A549 (cell line): ENCODE measurements at regions not wholly inside any gene's neighbourhood (a gene's known extent, or its start where the extent isn't known, plus 50 kb on each side); places are given as distances from the start of the nearest gene placed in this dataset.

ENCODE experiments used
- ATAC-seq, 2 experiments: fragments of 200-7000 bp in 1 of 2; fragments of >200 bp in 1 of 2; cut with Nextera tagmentation in 1 of 2; cut with Tn5 transposase in 1 of 2; 3 replicates each; pipeline versions ENCODE4 v1.8.0 to v1.9.1; 2018 to 2020; ENCODE audit warnings: mild to moderate bottlenecking in 1 of 2, moderate library complexity in 1 of 2
- CTCF ChIA-PET: fragments of 300-600 bp; sonication (Branson Sonifier 250); formaldehyde crosslinking; extraction: SDS; loops from one replicate; lab custom pipeline; 2021; ENCODE audit warnings: antibody characterized with exemption, inconsistent platforms; lab: Yijun Ruan, JAX
- POLR2A ChIA-PET: fragments of 350-600 bp; formaldehyde crosslinking; extraction: SDS; loops from one replicate; lab custom pipeline; 2021; ENCODE audit warnings: antibody characterized with exemption, inconsistent platforms; lab: Yijun Ruan, JAX
- DNase-seq, 2 experiments: peaks; one replicate each; pipeline versions ENCODE4 v3.0.0 to v3.0.0-alpha.2; 2011 to 2016; ENCODE audit warnings: low read depth in 1 of 2, low spot score in 1 of 2
- FAIRE-seq: peaks from 2 replicates; lab custom pipeline; 2011; peaks lifted over from hg19 to GRCh38; lab: Jason Lieb, UNC
- H3K27ac ChIP-seq, 2 experiments: fragments of >200 bp; sonication (Bioruptor Twin); formaldehyde crosslinking; 3 replicates each; pipeline ENCODE4 v1.5.1; 2016 to 2017
- H3K4me1 ChIP-seq: fragments of >200 bp; sonication (Bioruptor Twin); formaldehyde crosslinking; 3 replicates; pipeline ENCODE4 v1.6.1; 2016
- H3K4me2 ChIP-seq: fragments of >200 bp; sonication (Bioruptor Twin); formaldehyde crosslinking; 3 replicates; pipeline ENCODE4 v1.6.1; 2016
- H3K4me3 ChIP-seq: fragments of >200 bp; sonication (Bioruptor Twin); formaldehyde crosslinking; 3 replicates; pipeline ENCODE4 v1.5.1; 2016
- H3K9me3 ChIP-seq: fragments of >200 bp; sonication (Bioruptor Twin); formaldehyde crosslinking; 3 replicates; pipeline ENCODE4 v1.6.1; 2016
- BHLHE40 ChIP-seq: IDR thresholded peaks from 2 replicates; pipeline ENCODE4 v1.6.1; 2012; ENCODE audit warnings: low read depth, low read length, inconsistent platforms
- CBX2 ChIP-seq: fragments of 200-600 bp; sonication (generic); IDR thresholded peaks from 2 replicates; pipeline ENCODE4 v1.6.1; 2016; ENCODE audit warnings: low read depth, mild to moderate bottlenecking, borderline replicate concordance
- CBX8 ChIP-seq: fragments of 200-600 bp; sonication (generic); IDR thresholded peaks from 2 replicates; pipeline ENCODE4 v1.6.1; 2016
- CEBPB ChIP-seq, 2 experiments: fragments of >200 bp in 1 of 2; sonication (Bioruptor Twin) in 1 of 2; formaldehyde crosslinking in 1 of 2; IDR thresholded peaks; 2 replicates each; pipeline ENCODE4 v1.6.1; 2012 to 2016
- CHD2 ChIP-seq: fragments of 150-350 bp; IDR thresholded peaks from 2 replicates; pipeline ENCODE4 v1.6.1; 2014; ENCODE audit warnings: low read length; ENCODE audit not compliant: partially characterized antibody
- EHF ChIP-seq: fragments of 250-450 bp; sonication (Bioruptor Pico); IDR thresholded peaks from 2 replicates; pipeline ENCODE4 v1.5.0; 2020; ENCODE audit warnings: mild to moderate bottlenecking
- ESRRA ChIP-seq: fragments of 150-350 bp; IDR thresholded peaks from 2 replicates; pipeline ENCODE4 v1.6.1; 2014; ENCODE audit warnings: mild to moderate bottlenecking, low read length, borderline replicate concordance
- GATA3 ChIP-seq: IDR thresholded peaks from 2 replicates; pipeline ENCODE4 v1.6.1; 2012; ENCODE audit warnings: borderline replicate concordance
- HDAC2 ChIP-seq: fragments of 200-600 bp; sonication (generic); IDR thresholded peaks from 2 replicates; pipeline ENCODE4 v1.6.1; 2016
- HEYL ChIP-seq: fragments of 250-450 bp; sonication (Bioruptor Pico); IDR thresholded peaks from 2 replicates; pipeline ENCODE4 v1.8.0; 2021; ENCODE audit warnings: mild to moderate bottlenecking, moderate library complexity
- HOXA7 ChIP-seq: fragments of 250-450 bp; sonication (Bioruptor Pico); IDR thresholded peaks from 2 replicates; pipeline ENCODE4 v1.5.0; 2020; ENCODE audit warnings: mild to moderate bottlenecking, moderate library complexity
- JUN ChIP-seq, 2 experiments: fragments of >200 bp; sonication (Bioruptor Twin); formaldehyde crosslinking; IDR thresholded peaks; 2 replicates in 1 of 2; 3 replicates in 1 of 2; pipeline ENCODE4 v1.6.1; 2016 to 2017
- JUNB ChIP-seq: fragments of >200 bp; sonication (Bioruptor Twin); formaldehyde crosslinking; IDR thresholded peaks from 2 replicates; pipeline ENCODE4 v1.6.1; 2016
- KDM1A ChIP-seq: fragments of 200-600 bp; sonication (generic); IDR thresholded peaks from 2 replicates; pipeline ENCODE4 v1.6.1; 2016; ENCODE audit warnings: low read depth, mild to moderate bottlenecking
- MAFK ChIP-seq: fragments of 450-650 bp; IDR thresholded peaks from 2 replicates; pipeline ENCODE4 v1.6.1; 2014; ENCODE audit not compliant: partially characterized antibody
- PHF8 ChIP-seq: fragments of 200-600 bp; sonication (generic); IDR thresholded peaks from 2 replicates; pipeline ENCODE4 v1.6.1; 2016; ENCODE audit warnings: low read depth, mild to moderate bottlenecking, antibody characterized with exemption, moderate library complexity, borderline replicate concordance
- POLR2AphosphoS2 ChIP-seq: conservative IDR thresholded peaks from 2 replicates; pipeline ENCODE4 v1.6.1; 2012; ENCODE audit warnings: low read length, improper control_type of control experiment, inconsistent platforms
- RARB ChIP-seq: fragments of 250-450 bp; sonication (Bioruptor Pico); IDR thresholded peaks from 2 replicates; pipeline ENCODE4 v1.8.0; 2021; ENCODE audit warnings: mild to moderate bottlenecking, moderate library complexity
- RCOR1 ChIP-seq: fragments of 150-350 bp; IDR thresholded peaks from 2 replicates; pipeline ENCODE4 v1.6.1; 2014; ENCODE audit warnings: antibody characterized with exemption, low read length, low read depth
- RNF2 ChIP-seq: fragments of 200-600 bp; sonication (generic); IDR thresholded peaks from 2 replicates; pipeline ENCODE4 v1.6.1; 2016; ENCODE audit warnings: low read depth, mild to moderate bottlenecking, antibody characterized with exemption, moderate library complexity, borderline replicate concordance
- SMC3 ChIP-seq: fragments of >200 bp; sonication (Bioruptor Twin); formaldehyde crosslinking; IDR thresholded peaks from 3 replicates; pipeline ENCODE4 v1.6.1; 2018; ENCODE audit warnings: inconsistent platforms
- ZFP36 ChIP-seq: fragments of 450-650 bp; IDR thresholded peaks from 2 replicates; pipeline ENCODE4 v1.6.1; 2014; ENCODE audit warnings: borderline replicate concordance; ENCODE audit not compliant: partially characterized antibody
- ZNF302 ChIP-seq: fragments of 250-450 bp; sonication (Bioruptor Pico); IDR thresholded peaks from 2 replicates; pipeline ENCODE4 v1.9.0; 2021; ENCODE audit warnings: inconsistent platforms, mild to moderate bottlenecking, moderate library complexity
- whole genome bisulfite sequencing: methylation state at CpG from one replicate; pipeline ENCODE4 v1.1.6; 2017; ENCODE audit errors: missing lambda C conversion rate; 5-methylcytosine and 5-hydroxymethylcytosine counted together
- TF ChIP-seq, protein P1 (sequence below): fragments of 150-350 bp; IDR thresholded peaks from 2 replicates; pipeline ENCODE4 v1.6.1; 2014; ENCODE audit warnings: low read depth, mild to moderate bottlenecking, low read length
- TF ChIP-seq, protein P2 (sequence below): fragments of 450-650 bp; IDR thresholded peaks from 2 replicates; pipeline ENCODE4 v1.6.1; 2014; ENCODE audit warnings: antibody characterized with exemption
- TF ChIP-seq, protein P3 (sequence below): fragments of 250-450 bp; sonication (Bioruptor Pico); IDR thresholded peaks from 2 replicates; pipeline ENCODE4 v1.5.0; 2021; ENCODE audit warnings: mild to moderate bottlenecking, moderate library complexity, borderline replicate concordance
- TF ChIP-seq, protein P4 (sequence below): IDR thresholded peaks from 2 replicates; pipeline ENCODE4 v1.6.1; 2012; ENCODE audit warnings: low read depth, borderline replicate concordance
- TF ChIP-seq, protein P5 (sequence below): fragments of >200 bp; sonication (Bioruptor Twin); formaldehyde crosslinking; IDR thresholded peaks from 3 replicates; pipeline ENCODE4 v1.6.1; 2016

DNA sequence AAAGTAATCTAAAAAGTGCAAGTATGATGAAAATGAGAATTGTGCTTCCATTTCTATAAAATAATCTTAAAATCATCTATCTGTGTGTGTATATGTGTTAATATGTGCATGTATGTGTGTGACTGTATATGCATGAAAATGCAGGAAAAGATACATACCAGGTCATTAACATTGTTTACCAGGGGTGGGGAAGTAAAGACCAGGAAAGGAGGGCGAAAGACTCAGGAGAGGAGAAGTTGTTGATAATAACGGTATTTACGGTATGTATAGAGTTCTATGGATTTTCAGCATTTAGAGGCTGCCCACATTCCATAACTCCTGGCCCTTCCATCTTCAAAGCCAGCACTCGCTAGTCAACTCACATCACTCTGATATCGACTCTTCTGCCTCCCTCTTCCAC is 111.0 kb upstream of the SPDL1 start:
- no peak for FAIRE-seq
- CTCF ChIA-PET: interaction anchor here (0.6 kb wide), 1 partner anchor 10 kb away, joined by 5 read pairs; no protein-coding TSS in a partner anchor
- POLR2A ChIA-PET: no interaction called here

DNA sequence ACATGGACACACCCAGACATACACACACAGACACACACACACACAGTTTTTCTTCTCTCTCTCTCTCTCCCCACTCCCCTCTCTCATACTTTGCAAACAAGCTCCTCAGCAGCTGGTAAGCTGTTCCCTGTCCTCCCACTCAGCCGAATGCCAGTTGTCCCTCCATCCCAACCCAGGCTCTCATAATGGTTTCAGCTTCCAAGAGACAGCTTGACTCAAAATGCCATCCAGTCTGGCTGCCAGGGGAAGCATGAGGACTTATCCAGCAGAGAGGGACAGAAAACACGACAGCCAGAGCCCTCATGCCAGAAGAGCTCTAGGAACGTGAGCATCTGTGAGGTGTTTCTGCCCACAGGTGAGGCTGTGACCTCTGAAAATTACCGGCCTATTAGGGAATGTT is 112.6 kb upstream of the SPDL1 start:
- POLR2A ChIA-PET: no interaction called here
- DNase-seq (no peak), FAIRE-seq (no peak)
- H3K4me3 ChIP-seq: no peak overlapping the region
- no peak for TF ChIP-seq KDM1A
- no peak for TF ChIP-seq JUNB
- no peak for TF ChIP-seq RNF2
- TF ChIP-seq CBX8: no peak
- no peak for TF ChIP-seq SMC3
- TF ChIP-seq, protein P1, sequence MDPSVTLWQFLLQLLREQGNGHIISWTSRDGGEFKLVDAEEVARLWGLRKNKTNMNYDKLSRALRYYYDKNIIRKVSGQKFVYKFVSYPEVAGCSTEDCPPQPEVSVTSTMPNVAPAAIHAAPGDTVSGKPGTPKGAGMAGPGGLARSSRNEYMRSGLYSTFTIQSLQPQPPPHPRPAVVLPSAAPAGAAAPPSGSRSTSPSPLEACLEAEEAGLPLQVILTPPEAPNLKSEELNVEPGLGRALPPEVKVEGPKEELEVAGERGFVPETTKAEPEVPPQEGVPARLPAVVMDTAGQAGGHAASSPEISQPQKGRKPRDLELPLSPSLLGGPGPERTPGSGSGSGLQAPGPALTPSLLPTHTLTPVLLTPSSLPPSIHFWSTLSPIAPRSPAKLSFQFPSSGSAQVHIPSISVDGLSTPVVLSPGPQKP: no peak
- no peak for TF ChIP-seq CEBPB (IDR thresholded peaks at IDR 0.05)
- no peak for TF ChIP-seq ESRRA
- no peak for TF ChIP-seq RARB (CRISPR knock-in tag)
- TF ChIP-seq, protein P2, sequence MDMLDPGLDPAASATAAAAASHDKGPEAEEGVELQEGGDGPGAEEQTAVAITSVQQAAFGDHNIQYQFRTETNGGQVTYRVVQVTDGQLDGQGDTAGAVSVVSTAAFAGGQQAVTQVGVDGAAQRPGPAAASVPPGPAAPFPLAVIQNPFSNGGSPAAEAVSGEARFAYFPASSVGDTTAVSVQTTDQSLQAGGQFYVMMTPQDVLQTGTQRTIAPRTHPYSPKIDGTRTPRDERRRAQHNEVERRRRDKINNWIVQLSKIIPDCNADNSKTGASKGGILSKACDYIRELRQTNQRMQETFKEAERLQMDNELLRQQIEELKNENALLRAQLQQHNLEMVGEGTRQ: no peak
- no peak for TF ChIP-seq JUN (IDR thresholded peaks at IDR 0.05)
- TF ChIP-seq HOXA7 (CRISPR knock-in tag): no peak
- TF ChIP-seq BHLHE40: no peak
- no peak for TF ChIP-seq ZFP36
- TF ChIP-seq PHF8: no peak
- TF ChIP-seq HEYL (CRISPR knock-in tag): no peak
- TF ChIP-seq MAFK: no peak
- TF ChIP-seq, all 56 proteins: peak for 0
- ATAC-seq: no peak
- H3K27ac ChIP-seq: no peak overlapping the region
- peaks cover 18% of the 10 kb centered on the region for H3K4me1 ChIP-seq
- no peaks in the 10 kb centered on the region for H3K9me3 ChIP-seq
- no peak overlapping the region for H3K4me2 ChIP-seq
- CTCF ChIA-PET: no interaction called here
- WGBS: 92% methylated on average over 4 of the region's 4 CpGs

More for the DNA sequence above, 111.0 kb upstream of the SPDL1 start:
- Histone ChIP-seq H3K9me3 (no peaks in the 10 kb centered on the region), H3K27ac (no peak overlapping the region), H3K4me3 (no peak overlapping the region), H3K4me2 (no peak overlapping the region)
- WGBS: 62% methylated on average over 5 of the region's 5 CpGs
- no peak for TF ChIP-seq RNF2
- no peak for TF ChIP-seq RCOR1
- TF ChIP-seq CBX2: no peak
- TF ChIP-seq, protein P3, sequence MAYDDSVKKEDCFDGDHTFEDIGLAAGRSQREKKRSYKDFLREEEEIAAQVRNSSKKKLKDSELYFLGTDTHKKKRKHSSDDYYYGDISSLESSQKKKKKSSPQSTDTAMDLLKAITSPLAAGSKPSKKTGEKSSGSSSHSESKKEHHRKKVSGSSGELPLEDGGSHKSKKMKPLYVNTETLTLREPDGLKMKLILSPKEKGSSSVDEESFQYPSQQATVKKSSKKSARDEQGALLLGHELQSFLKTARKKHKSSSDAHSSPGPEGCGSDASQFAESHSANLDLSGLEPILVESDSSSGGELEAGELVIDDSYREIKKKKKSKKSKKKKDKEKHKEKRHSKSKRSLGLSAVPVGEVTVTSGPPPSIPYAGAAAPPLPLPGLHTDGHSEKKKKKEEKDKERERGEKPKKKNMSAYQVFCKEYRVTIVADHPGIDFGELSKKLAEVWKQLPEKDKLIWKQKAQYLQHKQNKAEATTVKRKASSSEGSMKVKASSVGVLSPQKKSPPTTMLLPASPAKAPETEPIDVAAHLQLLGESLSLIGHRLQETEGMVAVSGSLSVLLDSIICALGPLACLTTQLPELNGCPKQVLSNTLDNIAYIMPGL (CRISPR knock-in tag): no peak
- TF ChIP-seq EHF (CRISPR knock-in tag): no peak
- TF ChIP-seq HDAC2: no peak
- TF ChIP-seq, protein P2: no peak
- TF ChIP-seq, protein P4, sequence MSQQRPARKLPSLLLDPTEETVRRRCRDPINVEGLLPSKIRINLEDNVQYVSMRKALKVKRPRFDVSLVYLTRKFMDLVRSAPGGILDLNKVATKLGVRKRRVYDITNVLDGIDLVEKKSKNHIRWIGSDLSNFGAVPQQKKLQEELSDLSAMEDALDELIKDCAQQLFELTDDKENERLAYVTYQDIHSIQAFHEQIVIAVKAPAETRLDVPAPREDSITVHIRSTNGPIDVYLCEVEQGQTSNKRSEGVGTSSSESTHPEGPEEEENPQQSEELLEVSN: no peak
- TF ChIP-seq CHD2: no peak
- TF ChIP-seq HOXA7 (CRISPR knock-in tag): no peak
- no peak for TF ChIP-seq CEBPB (IDR thresholded peaks at IDR 0.05)
- no peak for TF ChIP-seq ZNF302
- no peak for TF ChIP-seq POLR2AphosphoS2
- TF ChIP-seq, protein P5, sequence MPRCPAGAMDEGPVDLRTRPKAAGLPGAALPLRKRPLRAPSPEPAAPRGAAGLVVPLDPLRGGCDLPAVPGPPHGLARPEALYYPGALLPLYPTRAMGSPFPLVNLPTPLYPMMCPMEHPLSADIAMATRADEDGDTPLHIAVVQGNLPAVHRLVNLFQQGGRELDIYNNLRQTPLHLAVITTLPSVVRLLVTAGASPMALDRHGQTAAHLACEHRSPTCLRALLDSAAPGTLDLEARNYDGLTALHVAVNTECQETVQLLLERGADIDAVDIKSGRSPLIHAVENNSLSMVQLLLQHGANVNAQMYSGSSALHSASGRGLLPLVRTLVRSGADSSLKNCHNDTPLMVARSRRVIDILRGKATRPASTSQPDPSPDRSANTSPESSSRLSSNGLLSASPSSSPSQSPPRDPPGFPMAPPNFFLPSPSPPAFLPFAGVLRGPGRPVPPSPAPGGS: no peak
- TF ChIP-seq GATA3: no peak
- TF ChIP-seq, all 56 proteins: peak for 0
- H3K4me1 ChIP-seq: peaks cover 5% of the 10 kb centered on the region
- DNase-seq (no peak), ATAC-seq (no peak)
